Peyer's patch (tissue), 4 donors: ENCODE measurements at regions not wholly inside any gene's neighbourhood (a gene's known extent, or its start where the extent isn't known, plus 50 kb on each side); places are given as distances from the start of the nearest gene placed in this dataset.

ENCODE experiments used
- CTCF ChIP-seq, 6 experiments: fragments of 450-650 bp in 4 of 6; fragments of 200-600 bp in 2 of 6; sonication (generic) in 1 of 6; IDR thresholded peaks; one replicate each; pipeline ENCODE4 v1.5.1; 2017 to 2019; ENCODE audit warnings: antibody characterized with exemption in 6 of 6, mild to moderate bottlenecking in 3 of 6, moderate library complexity in 1 of 6
- POLR2A ChIP-seq, 2 donors: fragments of 450-650 bp; IDR thresholded peaks; one replicate each; pipeline ENCODE4 v1.5.1; 2017; ENCODE audit warnings: antibody characterized with exemption in 2 of 2, mild to moderate bottlenecking in 2 of 2, moderate library complexity in 2 of 2

GRCh38 chr11:104781037-104781436 lies 117.2 kb downstream of the CASP12 start:
- TF ChIP-seq POLR2A (IDR thresholded peaks at IDR 0.05) = no peak
- TF ChIP-seq CTCF (IDR thresholded peaks at IDR 0.05) = no peak
